H9 (cell line): ENCODE measurements at regions not wholly inside any gene's neighbourhood (a gene's known extent, or its start where the extent isn't known, plus 50 kb on each side); places are given as distances from the start of the nearest gene placed in this dataset.

Experiments
- DNase-seq: peaks from one replicate; pipeline ENCODE4 v3.0.0-alpha.2; 2017
- H2AFZ ChIP-seq: one replicate; pipeline ENCODE4 v1.6.1; 2013; ENCODE audit warnings: mild to moderate bottlenecking, low read length, control low read depth, moderate library complexity
- H2AK5ac ChIP-seq: 2 replicates; pipeline ENCODE4 v1.6.1; 2013; ENCODE audit warnings: low read length, control low read depth, mixed read lengths; ENCODE audit not compliant: insufficient read length
- H2BK120ac ChIP-seq: one replicate; pipeline ENCODE4 v1.6.1; 2013; ENCODE audit warnings: low read depth, mild to moderate bottlenecking, low read length, control low read depth, inconsistent platforms; ENCODE audit not compliant: poor library complexity, severe bottlenecking
- H2BK12ac ChIP-seq: 2 replicates; pipeline ENCODE4 v1.6.1; 2013; ENCODE audit warnings: low read length, control low read depth, mixed read lengths, low read depth; ENCODE audit not compliant: insufficient read length
- H2BK15ac ChIP-seq: 2 replicates; pipeline ENCODE4 v1.6.1; 2013; ENCODE audit warnings: low read depth, low read length, control low read depth
- H2BK20ac ChIP-seq: one replicate; pipeline ENCODE4 v1.6.1; 2013; ENCODE audit warnings: low read depth, mild to moderate bottlenecking, low read length, control low read depth, inconsistent platforms; ENCODE audit not compliant: poor library complexity, severe bottlenecking
- H2BK5ac ChIP-seq: 2 replicates; pipeline ENCODE4 v1.6.1; 2013; ENCODE audit warnings: low read length, control low read depth, mixed read lengths; ENCODE audit not compliant: insufficient read length
- H3K14ac ChIP-seq: 2 replicates; pipeline ENCODE4 v1.6.1; 2013; ENCODE audit warnings: low read length, control low read depth; ENCODE audit not compliant: insufficient read depth
- H3K18ac ChIP-seq: 2 replicates; pipeline ENCODE4 v1.6.1; 2013; ENCODE audit warnings: low read depth, mild to moderate bottlenecking, mixed read lengths, low read length, control low read depth; ENCODE audit not compliant: insufficient read length
- H3K23ac ChIP-seq: 2 replicates; pipeline ENCODE4 v1.6.1; 2013; ENCODE audit warnings: low read length, control low read depth, mixed read lengths, low read depth; ENCODE audit not compliant: insufficient read length
- H3K23me2 ChIP-seq: 2 replicates; pipeline ENCODE4 v1.6.1; 2013; ENCODE audit warnings: low read depth, mild to moderate bottlenecking, mixed read lengths, low read length, control low read depth; ENCODE audit not compliant: insufficient read length, poor library complexity, severe bottlenecking
- H3K27ac ChIP-seq: 2 replicates; pipeline ENCODE4 v1.5.1; 2013; ENCODE audit warnings: low read length, control low read depth, mixed read lengths, low read depth; ENCODE audit not compliant: insufficient read length
- H3K27me3 ChIP-seq: 2 replicates; pipeline ENCODE4 v1.6.1; 2013; ENCODE audit warnings: low read length, control low read depth, inconsistent platforms; ENCODE audit not compliant: insufficient read depth
- H3K4ac ChIP-seq: 2 replicates; pipeline ENCODE4 v1.6.1; 2013; ENCODE audit warnings: low read depth, mild to moderate bottlenecking, control low read depth, inconsistent platforms, low read length, moderate library complexity
- H3K4me1 ChIP-seq: 2 replicates; pipeline ENCODE4 v1.6.1; 2013; ENCODE audit warnings: low read length, control low read depth, inconsistent platforms; ENCODE audit not compliant: insufficient read depth
- H3K4me2 ChIP-seq: 2 replicates; pipeline ENCODE4 v1.6.1; 2013; ENCODE audit warnings: low read length, control low read depth, mixed read lengths; ENCODE audit not compliant: insufficient read length, insufficient read depth
- H3K56ac ChIP-seq: 2 replicates; pipeline ENCODE4 v1.6.1; 2013; ENCODE audit warnings: low read depth, mild to moderate bottlenecking, mixed read lengths, low read length, control low read depth; ENCODE audit not compliant: insufficient read length
- H3K79me1 ChIP-seq: 2 replicates; pipeline ENCODE4 v1.6.1; 2013; ENCODE audit warnings: low read depth, mild to moderate bottlenecking, moderate library complexity, low read length, control low read depth, inconsistent platforms; ENCODE audit not compliant: insufficient read depth, poor library complexity, severe bottlenecking
- H3K79me2 ChIP-seq: 2 replicates; pipeline ENCODE4 v1.6.1; 2013; ENCODE audit warnings: low read length, control low read depth, inconsistent platforms; ENCODE audit not compliant: insufficient read depth
- H3K9ac ChIP-seq: 2 replicates; pipeline ENCODE4 v1.6.1; 2013; ENCODE audit warnings: low read length, control low read depth, mixed read lengths; ENCODE audit not compliant: insufficient read length; ENCODE audit errors: extremely low read depth
- H3K9me3 ChIP-seq: one replicate; pipeline ENCODE4 v1.6.1; 2013; ENCODE audit warnings: low read depth, low read length, inconsistent platforms; ENCODE audit not compliant: control insufficient read depth
- H3T11ph ChIP-seq: one replicate; pipeline ENCODE4 v1.6.1; 2013; ENCODE audit warnings: mild to moderate bottlenecking, low read length, control low read depth, inconsistent platforms
- H4K20me1 ChIP-seq: one replicate; pipeline ENCODE4 v1.6.1; 2013; ENCODE audit not compliant: control insufficient read depth, insufficient read length, insufficient read depth
- H4K5ac ChIP-seq: 2 replicates; pipeline ENCODE4 v1.6.1; 2013; ENCODE audit warnings: low read depth, mild to moderate bottlenecking, mixed read lengths, low read length, control low read depth; ENCODE audit not compliant: insufficient read length
- H4K8ac ChIP-seq: replicated peaks from 2 replicates; pipeline ENCODE4 v1.6.1; 2013; ENCODE audit warnings: low read length, control low read depth, mixed read lengths, low read depth; ENCODE audit not compliant: insufficient read length
- H4K91ac ChIP-seq: 2 replicates; pipeline ENCODE4 v1.6.1; 2013; ENCODE audit warnings: low read depth, mild to moderate bottlenecking, moderate library complexity, mixed read lengths, low read length, control low read depth; ENCODE audit not compliant: insufficient read length
- H3K27ac Mint-ChIP-seq, 3 experiments: 2 replicates in 2 of 3; 3 replicates in 1 of 3; pipeline ENCODE4 v1.8.0; 2020 to 2021; ENCODE audit warnings: mixed read lengths in 3 of 3, mild to moderate bottlenecking in 1 of 3, moderate library complexity in 1 of 3
- H3K27me3 Mint-ChIP-seq: 2 replicates; pipeline ENCODE4 v1.8.0; 2021; ENCODE audit warnings: low read depth, mild to moderate bottlenecking, moderate library complexity, mixed read lengths
- H3K36me3 Mint-ChIP-seq, 3 experiments: 2 replicates in 2 of 3; 3 replicates in 1 of 3; pipeline ENCODE4 v1.8.0; 2020 to 2021; ENCODE audit warnings: low read depth in 3 of 3, mixed read lengths in 3 of 3; ENCODE audit not compliant: insufficient read depth in 1 of 3
- H3K4me1 Mint-ChIP-seq, 2 experiments: 2 replicates each; pipeline ENCODE4 v1.8.0; 2020; ENCODE audit warnings: mixed read lengths in 2 of 2
- H3K4me3 Mint-ChIP-seq, 2 experiments: 2 replicates in 1 of 2; 3 replicates in 1 of 2; pipeline ENCODE4 v1.8.0; 2020 to 2021; ENCODE audit warnings: mild to moderate bottlenecking in 2 of 2, mixed read lengths in 2 of 2, moderate library complexity in 1 of 2
- H3K9me3 Mint-ChIP-seq, 2 experiments: 2 replicates in 1 of 2; 3 replicates in 1 of 2; pipeline ENCODE4 v1.8.0; 2020; ENCODE audit warnings: mild to moderate bottlenecking in 2 of 2, mixed read lengths in 2 of 2, moderate library complexity in 1 of 2
- WGBS: extraction: QIAGEN DNeasy Blood & Tissue Kit; methylation state at CpG from one replicate; pipeline ENCODE4 v1.1.7; 2013; ENCODE audit warnings: missing lambda C conversion rate, low lambda C conversion rate, mixed read lengths; ENCODE audit not compliant: insufficient read length; ENCODE audit errors: extremely low coverage; 5-methylcytosine and 5-hydroxymethylcytosine counted together
- TF ChIP-seq, protein P1 (sequence below): fragments of 200-600 bp; sonication (generic); conservative IDR thresholded peaks from 3 replicates; pipeline ENCODE4 v1.8.0; 2021; ENCODE audit warnings: antibody characterized with exemption, mild to moderate bottlenecking

GRCh38 chr22:49345896-49346295, 481.8 kb downstream of the BRD1 start:
- no peaks in the 10 kb centered on the region for H3K79me2 ChIP-seq
- no peaks in the 10 kb centered on the region for H3K4me1 ChIP-seq
- Mint-ChIP-seq H3K4me3 (no peak overlapping the region; a peak in 1 of 5 replicates), H3K27me3 (peaks cover 23% of the 10 kb centered on the region), H3K27ac (no peak overlapping the region; a peak in 1 of 7 replicates), H3K4me1 (peaks cover 5 to 10% of the 10 kb centered on the region in 2 experiments; a peak in 2 of 4 replicates), H3K9me3 (peaks cover 0 to 3% of the 10 kb centered on the region in 2 experiments; a peak in 1 of 5 replicates), H3K36me3 (no peaks in the 10 kb centered on the region)
- H3K27me3 ChIP-seq = no peaks in the 10 kb centered on the region
- no peak overlapping the region for H2BK5ac ChIP-seq
- H4K8ac ChIP-seq = no peak overlapping the region
- H3K56ac ChIP-seq = no peak overlapping the region
- no peaks in the 10 kb centered on the region for H3K9me3 ChIP-seq
- H3K79me1 ChIP-seq = no peaks in the 10 kb centered on the region
- H4K91ac ChIP-seq = no peak overlapping the region
- no peak overlapping the region for H2AK5ac ChIP-seq
- H3K23me2 ChIP-seq = no peaks in the 10 kb centered on the region
- H2BK15ac ChIP-seq = no peak overlapping the region
- no peak overlapping the region for H2BK12ac ChIP-seq
- H3K18ac ChIP-seq = no peak overlapping the region
- no peak overlapping the region for H2AFZ ChIP-seq
- no peak overlapping the region for H3K23ac ChIP-seq
- no peaks in the 10 kb centered on the region for H4K20me1 ChIP-seq
- no peak for DNase-seq
- H2BK120ac ChIP-seq = no peak overlapping the region
- H3T11ph ChIP-seq = no peak overlapping the region
- TF ChIP-seq, protein P1, sequence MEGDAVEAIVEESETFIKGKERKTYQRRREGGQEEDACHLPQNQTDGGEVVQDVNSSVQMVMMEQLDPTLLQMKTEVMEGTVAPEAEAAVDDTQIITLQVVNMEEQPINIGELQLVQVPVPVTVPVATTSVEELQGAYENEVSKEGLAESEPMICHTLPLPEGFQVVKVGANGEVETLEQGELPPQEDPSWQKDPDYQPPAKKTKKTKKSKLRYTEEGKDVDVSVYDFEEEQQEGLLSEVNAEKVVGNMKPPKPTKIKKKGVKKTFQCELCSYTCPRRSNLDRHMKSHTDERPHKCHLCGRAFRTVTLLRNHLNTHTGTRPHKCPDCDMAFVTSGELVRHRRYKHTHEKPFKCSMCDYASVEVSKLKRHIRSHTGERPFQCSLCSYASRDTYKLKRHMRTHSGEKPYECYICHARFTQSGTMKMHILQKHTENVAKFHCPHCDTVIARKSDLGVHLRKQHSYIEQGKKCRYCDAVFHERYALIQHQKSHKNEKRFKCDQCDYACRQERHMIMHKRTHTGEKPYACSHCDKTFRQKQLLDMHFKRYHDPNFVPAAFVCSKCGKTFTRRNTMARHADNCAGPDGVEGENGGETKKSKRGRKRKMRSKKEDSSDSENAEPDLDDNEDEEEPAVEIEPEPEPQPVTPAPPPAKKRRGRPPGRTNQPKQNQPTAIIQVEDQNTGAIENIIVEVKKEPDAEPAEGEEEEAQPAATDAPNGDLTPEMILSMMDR = no peak
- WGBS = no CpG with 5 or more reads among the region's 17 CpGs
- no peak overlapping the region for H3K9ac ChIP-seq
- H3K4ac ChIP-seq = no peak overlapping the region
- H3K14ac ChIP-seq = no peak overlapping the region
- no peak overlapping the region for H2BK20ac ChIP-seq
- no peak overlapping the region for H3K27ac ChIP-seq
- H4K5ac ChIP-seq = no peak overlapping the region
- no peak overlapping the region for H3K4me2 ChIP-seq
